Psoas muscle (tissue), 7 donors: ENCODE measurements at regions not wholly inside any gene's neighbourhood (a gene's known extent, or its start where the extent isn't known, plus 50 kb on each side); places are given as distances from the start of the nearest gene placed in this dataset.

ENCODE experiments used
- ATAC-seq, 4 donors: fragments of 200-7000 bp; cut with Tn5 transposase; one replicate each; pipeline ENCODE4 v1.9.1; 2020; ENCODE audit warnings: moderate library complexity in 3 of 4, mild to moderate bottlenecking in 2 of 4
- DNase-seq, 2 donors: peaks; one replicate each; pipeline ENCODE4 v3.0.0-alpha.2; 2020
- H3K27ac ChIP-seq: fragments of 200-600 bp; one replicate; pipeline ENCODE4 v1.8.0; 2022
- H3K27me3 ChIP-seq, 3 donors: fragments of 200-600 bp in 1 of 3; one replicate each; pipeline versions ENCODE4 v1.6.1 to v1.8.0; 2013 to 2022; ENCODE audit warnings: low read length in 2 of 3, mild to moderate bottlenecking in 2 of 3, moderate library complexity in 1 of 3; ENCODE audit not compliant: insufficient read depth in 3 of 3
- H3K36me3 ChIP-seq, 2 donors: fragments of 200-600 bp in 1 of 2; one replicate each; pipeline versions ENCODE4 v1.6.1 to v1.8.0; 2013 to 2022; ENCODE audit warnings: low read depth in 1 of 2, mild to moderate bottlenecking in 1 of 2, moderate library complexity in 1 of 2; ENCODE audit not compliant: insufficient read depth in 1 of 2
- H3K4me1 ChIP-seq: fragments of 200-600 bp; one replicate; pipeline ENCODE4 v1.8.0; 2022
- H3K4me3 ChIP-seq: fragments of 200-600 bp; one replicate; pipeline ENCODE4 v1.8.0; 2022; ENCODE audit warnings: mild to moderate bottlenecking
- H3K9me3 ChIP-seq: fragments of 200-600 bp; one replicate; pipeline ENCODE4 v1.8.0; 2022
- WGBS, 3 donors: extraction: QIAGEN DNeasy Blood & Tissue Kit; methylation state at CpG; one replicate each; pipeline versions ENCODE4 v1.1.6 to v1.1.7; 2013; 5-methylcytosine and 5-hydroxymethylcytosine counted together
- intact Hi-C, 2 donors: fragments of 100-400 bp; cut with DNase I; formaldehyde crosslinking; loops; one replicate each; pipeline versions ENCODE4 v1.11.0 to v1.14.2; 2022
- TF ChIP-seq, protein P1 (sequence below): fragments of 200-600 bp; IDR thresholded peaks from one replicate; pipeline ENCODE4 v1.8.0; 2022; ENCODE audit warnings: antibody characterized with exemption
- donor health status: healthy with polysubstance abuse.
- donor health status: DM: no; HTN: no; CAD: no; lungs with moderate emphysema.
- donor health status: Bipolar disorder and iron deficiency.
- donor health status: healthy.
- donor health status: DM: yes; HTN: yes; CAD: no.
- donor health status: DM: no; HTN: no; CAD: no.
- donor health status: DM: yes; HTN: yes; CAD: no.

DNA sequence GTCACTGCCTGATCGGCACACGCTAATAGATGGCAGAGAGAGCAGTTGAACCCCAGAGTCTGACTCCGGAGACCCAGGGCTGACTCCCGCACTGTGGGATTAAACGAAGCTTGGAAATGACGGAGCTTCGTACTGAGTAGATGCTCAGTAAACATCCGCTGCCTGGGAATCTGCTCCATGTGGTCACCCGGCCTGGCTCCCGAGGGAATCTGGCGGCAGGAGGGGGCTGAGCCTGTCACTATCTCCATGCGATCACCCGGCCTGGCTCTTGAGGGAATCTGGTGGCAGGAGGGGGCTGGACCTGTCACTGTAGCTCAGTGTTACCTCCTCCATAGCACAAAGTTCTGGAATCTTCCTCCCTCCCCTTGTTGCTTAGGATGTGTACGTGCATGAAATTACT lies 139.7 kb upstream of the CIBAR2 start:
- ATAC-seq (no peak), DNase-seq (no peak)
- no peaks in the 10 kb centered on the region for H3K9me3 ChIP-seq
- no peaks in the 10 kb centered on the region for H3K27me3 ChIP-seq
- no peak overlapping the region for H3K27ac ChIP-seq
- TF ChIP-seq, protein P1, sequence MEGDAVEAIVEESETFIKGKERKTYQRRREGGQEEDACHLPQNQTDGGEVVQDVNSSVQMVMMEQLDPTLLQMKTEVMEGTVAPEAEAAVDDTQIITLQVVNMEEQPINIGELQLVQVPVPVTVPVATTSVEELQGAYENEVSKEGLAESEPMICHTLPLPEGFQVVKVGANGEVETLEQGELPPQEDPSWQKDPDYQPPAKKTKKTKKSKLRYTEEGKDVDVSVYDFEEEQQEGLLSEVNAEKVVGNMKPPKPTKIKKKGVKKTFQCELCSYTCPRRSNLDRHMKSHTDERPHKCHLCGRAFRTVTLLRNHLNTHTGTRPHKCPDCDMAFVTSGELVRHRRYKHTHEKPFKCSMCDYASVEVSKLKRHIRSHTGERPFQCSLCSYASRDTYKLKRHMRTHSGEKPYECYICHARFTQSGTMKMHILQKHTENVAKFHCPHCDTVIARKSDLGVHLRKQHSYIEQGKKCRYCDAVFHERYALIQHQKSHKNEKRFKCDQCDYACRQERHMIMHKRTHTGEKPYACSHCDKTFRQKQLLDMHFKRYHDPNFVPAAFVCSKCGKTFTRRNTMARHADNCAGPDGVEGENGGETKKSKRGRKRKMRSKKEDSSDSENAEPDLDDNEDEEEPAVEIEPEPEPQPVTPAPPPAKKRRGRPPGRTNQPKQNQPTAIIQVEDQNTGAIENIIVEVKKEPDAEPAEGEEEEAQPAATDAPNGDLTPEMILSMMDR, result no peak
- no peaks in the 10 kb centered on the region for H3K36me3 ChIP-seq
- H3K4me3 ChIP-seq, result no peak overlapping the region
- whole genome bisulfite sequencing, 3 donors, result 91 to 93% (median 93%) methylated on average over 14 of the region's 14 CpGs
- H3K4me1 ChIP-seq, result peaks cover 14% of the 10 kb centered on the region
- intact Hi-C loops, result no loop called here

DNA sequence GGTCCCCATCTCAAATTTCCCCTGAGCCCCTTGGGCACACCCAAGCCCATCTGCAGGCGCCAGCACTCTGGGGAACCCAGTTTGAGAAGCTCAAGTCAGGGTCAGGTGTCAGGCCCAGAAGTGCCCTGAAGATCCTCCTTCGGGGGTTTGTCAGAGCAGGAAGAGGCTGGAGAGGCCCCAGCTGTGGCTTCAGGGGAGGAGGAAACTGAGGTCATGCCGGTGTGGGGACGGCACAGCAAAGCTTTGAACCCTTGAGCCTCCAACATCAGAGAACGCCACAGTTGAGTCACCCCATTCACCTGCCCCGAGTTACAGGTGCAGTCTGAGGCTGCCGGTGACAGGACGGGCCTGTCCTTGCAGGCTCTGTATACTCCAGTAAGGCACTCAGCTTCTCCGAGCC lies 140.2 kb upstream of the CIBAR2 start:
- DNase-seq (no peak), ATAC-seq (no peak)
- H3K9me3 ChIP-seq, result no peaks in the 10 kb centered on the region
- no peaks in the 10 kb centered on the region for H3K36me3 ChIP-seq
- no peaks in the 10 kb centered on the region for H3K27me3 ChIP-seq
- no peak overlapping the region for H3K4me3 ChIP-seq
- H3K27ac ChIP-seq, result no peak overlapping the region
- intact Hi-C loops, result no loop called here
- TF ChIP-seq, protein P1, result no peak
- 81 to 88% (median 85%) methylated on average over 9 of the region's 9 CpGs for WGBS, 3 donors
- H3K4me1 ChIP-seq, result peaks cover 14% of the 10 kb centered on the region

DNA sequence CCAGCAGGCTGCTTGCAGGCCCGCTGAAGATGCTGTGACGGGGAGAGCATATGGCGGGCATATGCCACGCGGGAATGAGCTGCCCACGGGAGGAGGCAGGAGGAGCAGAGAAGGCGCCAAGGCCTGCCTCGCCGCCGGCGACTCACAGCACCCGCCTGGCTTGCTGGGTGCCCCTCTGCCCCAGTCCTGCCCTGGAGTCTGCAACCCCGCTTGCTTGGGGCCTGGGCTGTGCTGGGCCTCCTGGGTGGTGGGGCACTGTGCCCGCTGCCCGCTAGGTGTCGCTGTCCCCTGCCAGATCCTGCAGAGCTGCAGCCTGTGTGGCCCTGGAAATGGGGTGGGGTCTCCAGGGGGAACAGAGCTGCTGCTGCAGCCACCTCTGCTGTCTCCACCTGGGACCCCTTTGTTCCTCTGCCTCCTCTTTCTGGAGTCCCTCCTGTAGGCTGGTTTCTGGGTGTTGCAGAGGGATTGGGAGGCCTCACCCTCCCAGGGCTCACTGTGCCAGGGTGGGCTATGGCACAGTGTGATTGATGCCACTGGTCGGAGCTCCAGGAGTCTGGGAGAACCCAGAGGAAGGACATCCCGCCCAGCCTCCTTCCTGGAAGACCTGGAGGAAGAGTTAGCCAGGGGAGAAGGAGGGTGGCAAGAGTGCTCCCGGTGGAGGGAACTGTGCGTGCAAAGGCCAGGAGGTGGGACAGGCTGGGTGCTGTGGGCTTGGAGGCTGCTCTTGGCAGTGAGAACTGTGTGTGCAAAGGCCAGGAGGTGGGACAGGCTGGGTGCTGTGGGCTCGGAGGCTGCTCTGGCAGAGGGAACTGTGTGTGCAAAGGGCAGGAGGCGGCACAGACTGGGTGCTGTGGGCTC lies 141.0 kb upstream of the CIBAR2 start:
- Histone ChIP-seq H3K4me1 (peaks cover 10% of the 10 kb centered on the region), H3K9me3 (no peaks in the 10 kb centered on the region), H3K4me3 (no peak overlapping the region), H3K27me3 (no peaks in the 10 kb centered on the region), H3K36me3 (no peaks in the 10 kb centered on the region), H3K27ac (no peak overlapping the region)
- WGBS, 3 donors, result 62 to 82% (median 65%) methylated on average over 6 to 20 of the region's 22 CpGs
- TF ChIP-seq, protein P1, result peak; percentile 79
- intact Hi-C loops, result no loop called here
- ATAC-seq (peak; percentile 62 to 77 (median 66)), DNase-seq (peak; percentile 61 to 71)

DNA sequence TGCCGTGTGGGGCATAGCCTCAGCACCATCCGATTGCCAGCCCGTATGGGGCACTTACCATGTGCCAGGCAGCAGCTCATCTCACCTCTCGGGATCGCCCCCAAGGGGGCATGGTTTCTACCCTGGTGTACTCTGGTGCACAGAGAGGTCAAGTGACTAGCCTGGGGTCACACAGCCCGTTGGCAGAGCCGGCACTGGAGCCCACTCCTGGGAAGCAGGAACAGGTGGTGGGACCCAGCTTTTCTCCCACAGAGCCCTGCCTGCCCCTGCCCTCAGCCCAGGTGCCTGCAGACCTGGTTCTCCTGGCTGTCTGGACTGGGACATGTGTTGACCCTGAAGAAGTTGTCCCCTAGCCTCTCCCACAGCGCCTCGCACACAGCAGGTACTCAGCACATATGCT lies 141.8 kb upstream of the CIBAR2 start:
- TF ChIP-seq, protein P1, result no peak
- no peak overlapping the region for H3K4me3 ChIP-seq
- no peak overlapping the region for H3K27ac ChIP-seq
- WGBS, 3 donors, result 91 to 95% (median 94%) methylated on average over 9 of the region's 9 CpGs
- no peak for ATAC-seq
- intact Hi-C loops, result no loop called here
- no peaks in the 10 kb centered on the region for H3K27me3 ChIP-seq
- H3K36me3 ChIP-seq, result no peaks in the 10 kb centered on the region
- H3K9me3 ChIP-seq, result no peaks in the 10 kb centered on the region
- DNase-seq, result no peak
- peaks cover 5% of the 10 kb centered on the region for H3K4me1 ChIP-seq
